HG02973 (cell line): ENCODE measurements at regions not wholly inside any gene's neighbourhood (a gene's known extent, or its start where the extent isn't known, plus 50 kb on each side); places are given as distances from the start of the nearest gene placed in this dataset.
A peak's percentile ranks its signal among the peaks of the same experiment; 100 is the strongest.
"Not testable (repeated sequence)": the region's sequence is repeated elsewhere in the genome, so short reads cannot be mapped to it uniquely, and the experiment has no call there.

Source experiments
- ATAC-seq: cut with Tn5 transposase; IDR thresholded peaks from one replicate; pipeline ENCODE4 v1.9.1; 2021; ENCODE audit warnings: moderate library complexity; ENCODE audit not compliant: unreplicated experiment

DNA sequence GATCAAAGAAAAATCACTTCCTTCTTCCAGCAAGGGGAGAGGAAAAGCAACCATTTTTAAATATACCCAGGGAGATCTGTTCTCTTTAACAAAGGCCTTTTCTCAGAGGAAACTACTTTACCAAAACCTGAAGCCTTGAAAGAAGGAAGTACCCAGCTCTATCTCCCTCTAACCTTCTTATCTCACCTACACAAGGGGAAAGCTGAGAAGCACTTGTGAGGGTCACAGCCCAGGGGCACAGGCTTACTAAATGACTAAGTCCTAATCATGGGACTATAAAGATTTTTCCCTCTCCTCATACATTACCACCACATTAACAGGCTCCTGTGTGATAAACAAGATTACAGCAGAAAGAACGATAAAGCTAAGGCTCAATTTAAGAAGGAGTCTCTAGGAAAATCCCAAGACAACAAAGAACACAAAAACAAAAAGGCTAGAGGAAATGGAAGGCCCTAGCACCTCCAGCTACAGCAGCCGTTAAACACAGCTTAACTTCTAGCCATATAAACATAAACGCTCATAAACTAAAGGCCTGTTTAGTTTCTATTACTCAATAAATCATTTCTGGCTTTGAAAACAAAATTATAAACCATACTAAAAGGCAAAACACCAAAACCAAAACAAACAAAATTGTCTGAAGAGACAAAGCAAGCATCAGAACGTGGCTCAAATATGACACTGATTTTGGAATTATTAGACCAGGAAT lies 284.9 kb upstream of the ECI2 start:
- ATAC-seq, result no peak

DNA sequence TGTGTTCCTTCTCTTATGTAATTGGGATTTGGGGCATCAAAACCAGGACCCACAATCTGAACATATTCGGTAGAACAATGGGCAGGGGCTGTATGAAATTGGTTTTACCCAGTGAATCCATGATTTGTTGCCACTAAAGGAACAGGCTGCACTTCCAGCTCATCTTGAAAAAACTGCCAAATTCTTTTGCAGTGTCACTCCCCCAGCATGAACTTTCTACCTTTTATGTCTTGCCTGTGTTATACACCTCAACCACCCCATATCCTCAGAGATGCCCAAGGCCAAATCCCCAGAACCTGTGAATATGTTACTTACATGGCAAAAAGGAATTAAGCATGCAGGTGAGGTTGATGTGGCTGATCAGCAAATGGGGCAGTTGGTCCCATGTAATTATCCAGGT lies 280.2 kb upstream of the ECI2 start:
- no peak for ATAC-seq

DNA sequence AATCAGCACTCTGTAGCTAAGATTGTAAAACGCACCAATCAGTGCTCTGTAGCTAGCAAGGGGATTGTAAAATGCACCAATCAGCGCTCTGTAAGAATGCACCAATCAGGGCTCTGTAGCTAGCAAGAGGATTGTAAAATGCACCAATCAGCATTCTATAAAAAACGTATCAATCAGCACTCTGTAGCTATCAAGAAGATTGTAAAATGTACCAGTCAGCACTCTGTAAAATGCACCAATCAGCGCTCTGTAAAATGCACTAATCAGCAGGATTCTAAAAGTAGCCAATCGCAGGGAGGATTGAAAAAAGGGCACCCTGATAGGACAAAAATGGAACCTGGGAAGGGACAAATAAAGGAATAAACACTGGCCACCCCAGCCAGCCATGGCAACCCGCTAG lies 278.7 kb upstream of the ECI2 start:
- not testable (repeated sequence) for ATAC-seq

DNA sequence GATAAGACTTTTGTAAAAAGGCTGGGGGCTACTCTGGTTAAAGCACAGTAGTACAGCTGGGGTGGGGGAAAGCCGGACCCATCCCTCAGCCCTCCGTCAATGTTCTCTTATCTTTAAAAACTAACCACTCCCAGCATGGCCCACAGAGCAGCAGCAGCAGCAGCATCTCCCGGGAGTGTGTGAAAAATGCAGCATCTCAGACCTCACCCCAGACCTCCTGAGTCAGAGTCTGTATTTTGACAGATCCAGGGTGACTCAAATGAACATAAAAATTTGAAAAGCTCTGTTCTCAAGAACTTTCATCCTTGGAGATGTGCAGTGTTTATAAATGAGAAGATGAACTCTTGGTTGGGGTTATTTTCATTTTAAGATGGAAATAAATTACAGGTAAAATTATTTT lies 277.7 kb upstream of the ECI2 start:
- ATAC-seq, result no peak

DNA sequence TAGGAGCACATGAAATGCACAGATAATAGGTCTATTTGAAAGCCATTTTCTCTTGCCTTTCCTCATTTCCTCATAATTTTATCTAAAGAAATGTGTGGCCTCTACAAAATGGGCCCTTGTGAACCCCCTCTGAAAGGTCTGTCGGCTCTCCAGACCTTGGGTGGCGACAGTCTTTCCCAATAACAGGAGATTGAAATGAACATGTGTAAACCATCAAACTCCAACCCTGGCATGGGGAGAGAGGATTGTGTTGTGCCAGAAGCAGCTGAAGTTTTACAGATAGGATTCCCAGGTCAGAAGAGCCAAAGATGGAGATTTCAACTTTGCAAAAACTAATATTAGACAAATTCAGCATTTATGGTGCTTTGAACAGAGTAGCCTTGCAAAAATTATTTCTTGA lies 277.1 kb upstream of the ECI2 start:
- no peak for ATAC-seq

DNA sequence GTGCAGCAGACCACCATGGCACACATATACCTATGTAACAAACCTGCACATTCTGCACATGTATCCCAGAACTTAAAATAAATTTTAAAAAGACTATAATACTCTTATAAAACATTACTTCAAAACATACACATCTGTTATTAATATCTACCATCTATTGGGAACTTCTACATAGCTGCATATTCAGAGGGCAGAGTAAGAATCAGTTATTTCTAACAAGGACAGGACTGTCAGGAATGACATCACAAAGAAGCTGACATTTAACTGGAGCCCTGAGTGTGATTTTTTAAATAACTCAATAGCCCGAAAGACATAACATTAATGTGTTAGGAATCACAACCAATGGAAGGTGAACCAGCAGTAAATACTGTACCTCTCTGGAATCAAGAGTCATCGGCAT lies 276.7 kb upstream of the ECI2 start:
- ATAC-seq, result no peak

DNA sequence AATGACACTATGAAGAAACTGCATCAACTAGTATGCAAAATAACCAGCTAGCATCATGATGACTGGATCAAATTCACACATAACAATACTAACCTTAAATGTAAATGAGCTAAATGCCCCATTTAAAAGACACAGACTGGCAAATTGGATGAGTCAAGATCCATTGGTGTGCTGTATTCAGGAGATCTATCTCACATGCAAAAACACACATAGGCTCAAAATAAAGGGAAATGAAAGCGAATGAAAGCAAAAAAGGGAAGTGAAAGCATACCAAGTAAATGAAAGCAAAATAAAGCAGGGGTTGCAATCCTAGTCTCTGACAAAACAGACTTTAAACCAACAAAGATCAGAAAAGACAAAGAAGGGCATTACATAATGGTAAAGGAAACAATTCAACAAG lies 272.3 kb upstream of the ECI2 start:
- ATAC-seq, result peak; percentile 99

DNA sequence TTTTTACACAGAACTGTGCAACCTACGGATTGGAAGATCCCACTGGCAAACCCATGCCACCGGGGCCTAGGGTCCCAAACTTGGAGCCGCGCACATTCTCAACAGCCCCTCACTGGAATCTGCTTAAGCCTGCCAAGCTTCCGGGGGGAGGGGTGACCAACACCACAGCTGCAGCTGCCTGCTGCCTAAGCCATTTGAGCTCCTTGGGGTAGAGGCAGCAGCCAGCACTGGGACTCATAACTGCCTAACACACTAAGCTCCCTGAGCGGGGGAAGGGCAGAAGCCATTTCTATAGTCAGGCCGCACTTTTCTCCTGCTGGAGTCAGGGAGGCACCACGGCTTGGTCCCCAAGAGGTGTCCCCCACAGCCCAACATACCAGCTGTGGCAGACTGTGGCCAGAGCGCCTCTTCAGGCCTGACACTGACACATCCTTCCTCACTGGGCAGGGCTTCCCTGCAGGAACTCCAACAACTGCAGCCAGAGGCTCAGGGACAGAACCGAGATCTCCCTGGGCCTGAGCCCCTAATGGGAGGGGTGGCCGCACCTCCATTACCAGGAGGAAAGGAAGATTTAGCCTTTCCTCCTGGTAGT lies 270.3 kb upstream of the ECI2 start:
- ATAC-seq, result no peak

DNA sequence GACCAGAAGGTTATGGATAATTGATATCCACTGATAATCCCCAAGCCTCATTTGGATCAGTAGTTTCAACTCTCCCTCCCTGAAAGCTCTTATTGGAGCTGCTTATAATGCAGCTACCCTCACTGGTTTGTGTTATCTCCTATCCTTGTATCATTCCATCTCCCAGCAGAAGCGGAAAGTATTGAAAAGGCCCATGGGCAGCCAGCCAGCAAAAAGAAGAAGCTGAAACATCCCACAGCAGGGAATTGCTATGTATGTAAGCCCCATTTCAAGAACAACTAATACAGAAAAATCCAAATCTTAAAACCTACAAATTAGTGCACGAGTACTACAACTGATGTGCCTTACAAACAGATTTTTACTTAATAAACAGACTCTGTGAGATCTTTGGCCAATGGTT lies 269.0 kb upstream of the ECI2 start:
- no peak for ATAC-seq

DNA sequence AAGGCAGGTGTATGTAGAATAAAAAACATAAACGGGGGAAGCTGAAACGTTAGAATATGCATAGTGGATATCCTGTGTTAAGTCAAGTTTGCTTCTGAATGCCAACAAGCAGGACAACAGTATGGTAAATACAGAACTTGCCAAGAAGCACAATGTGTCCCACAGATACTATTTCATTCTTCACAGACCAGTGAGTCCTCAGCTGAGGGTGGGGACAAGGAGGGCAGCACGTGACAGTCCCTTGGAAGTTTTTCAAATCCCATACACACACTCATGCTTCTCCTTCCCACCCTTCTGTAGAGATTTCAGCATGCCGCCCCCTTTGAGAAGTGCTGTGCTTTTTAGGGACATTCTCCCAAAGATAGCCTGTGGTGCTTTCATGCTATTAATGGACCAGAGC lies 268.5 kb upstream of the ECI2 start:
- ATAC-seq, result no peak

DNA sequence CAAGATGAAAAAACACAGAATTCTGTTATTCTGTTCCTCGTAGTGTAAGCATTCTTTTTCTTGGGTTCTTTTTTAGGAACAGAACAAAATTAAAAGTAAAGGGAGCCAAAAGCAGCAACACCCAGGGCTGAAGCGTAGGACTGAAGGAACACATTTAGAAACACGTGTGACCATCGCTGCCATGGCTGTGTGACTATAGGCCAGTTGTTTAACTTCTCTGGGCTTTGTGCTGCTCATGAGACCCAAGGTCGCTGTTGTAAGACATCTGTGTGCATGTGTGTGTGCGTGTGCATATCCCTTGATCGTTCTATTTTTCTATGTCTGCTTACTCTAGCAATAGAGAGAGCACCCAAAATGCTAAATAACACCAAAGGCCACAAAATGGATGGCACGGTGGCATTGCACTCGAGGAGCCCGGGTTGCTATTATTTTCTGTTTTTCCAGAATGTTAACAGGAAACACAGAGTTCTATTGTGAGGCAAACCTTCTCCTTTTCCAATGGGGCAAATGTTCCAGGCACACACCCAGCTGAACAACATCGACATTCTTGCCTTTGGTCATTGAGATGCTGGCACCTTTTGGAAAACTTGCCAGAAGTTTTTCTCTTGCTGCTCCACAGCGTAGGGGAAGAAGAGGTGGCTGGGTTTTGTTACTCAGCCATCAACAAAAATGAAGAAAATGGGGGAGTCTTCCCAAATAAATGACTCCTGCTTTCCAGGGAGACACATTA lies 267.8 kb upstream of the ECI2 start:
- ATAC-seq, result no peak

DNA sequence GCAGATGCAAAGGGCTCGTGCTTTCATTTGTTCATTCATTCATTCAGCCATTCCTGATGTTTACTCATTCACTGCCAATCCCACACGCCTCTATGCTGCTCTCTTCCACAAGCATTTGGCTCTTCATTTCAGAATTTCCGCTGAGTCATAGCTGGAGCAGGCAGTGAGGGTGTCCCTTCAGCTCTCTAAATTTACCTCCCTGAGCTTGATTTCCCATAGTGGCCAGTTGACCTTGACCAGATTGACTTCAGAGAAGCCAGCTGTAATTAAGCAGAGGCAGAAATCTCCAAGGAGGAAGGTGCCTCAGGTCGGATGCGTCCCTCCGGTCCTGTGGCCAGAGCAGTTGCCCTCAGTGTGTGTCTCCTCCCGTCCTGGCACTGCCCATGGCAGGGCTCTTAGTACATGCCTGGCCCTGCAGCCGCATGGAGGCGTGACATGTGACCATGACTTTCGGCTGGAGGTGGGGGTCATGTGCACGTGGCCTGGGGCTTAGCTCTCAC lies 267.2 kb upstream of the ECI2 start:
- ATAC-seq, result no peak

DNA sequence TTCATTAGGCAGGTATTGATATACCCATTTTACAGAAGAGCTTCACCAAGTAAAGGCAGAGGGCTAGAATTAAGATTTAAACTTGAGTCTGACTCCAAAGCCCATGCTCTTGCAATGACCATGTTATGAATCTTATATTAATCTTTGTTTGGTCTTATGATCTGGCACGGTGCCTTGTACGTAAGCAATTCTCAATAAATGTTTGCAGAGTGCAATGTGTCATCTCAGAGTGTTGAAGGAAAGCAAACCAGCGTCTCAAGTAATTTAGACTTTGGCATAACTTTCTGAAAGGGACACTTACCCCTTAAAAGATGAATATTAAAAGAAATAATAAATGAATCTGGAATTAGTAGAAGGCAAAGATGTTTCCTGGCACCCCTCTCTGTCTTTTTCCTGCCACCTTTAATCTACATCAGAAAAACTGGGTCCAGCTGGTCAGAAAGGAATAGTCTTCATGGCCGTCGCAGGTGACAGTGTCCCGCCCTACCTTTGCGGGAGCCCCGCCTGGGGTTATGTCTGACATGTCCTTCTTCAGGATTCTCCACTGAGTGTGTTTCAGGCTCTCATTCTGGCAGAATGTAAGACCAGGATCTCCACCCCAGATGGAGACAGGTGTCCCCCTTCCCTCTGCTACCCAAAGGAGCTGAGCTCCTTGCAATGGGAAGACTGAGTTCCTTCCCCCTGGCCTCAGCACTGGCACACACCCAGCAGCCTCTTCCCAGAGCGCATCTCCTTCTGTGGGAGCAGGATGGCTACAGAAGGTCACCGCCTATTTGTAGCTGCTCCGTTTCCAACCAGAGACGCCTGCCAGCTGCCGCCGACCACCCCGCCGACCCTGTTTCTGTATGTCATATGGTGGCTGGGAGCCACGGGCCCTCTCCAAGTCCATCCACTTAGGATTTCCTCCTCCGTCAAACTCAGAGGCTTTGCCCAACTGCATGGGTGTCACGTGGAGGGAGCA lies 266.3 kb upstream of the ECI2 start:
- ATAC-seq, result no peak

DNA sequence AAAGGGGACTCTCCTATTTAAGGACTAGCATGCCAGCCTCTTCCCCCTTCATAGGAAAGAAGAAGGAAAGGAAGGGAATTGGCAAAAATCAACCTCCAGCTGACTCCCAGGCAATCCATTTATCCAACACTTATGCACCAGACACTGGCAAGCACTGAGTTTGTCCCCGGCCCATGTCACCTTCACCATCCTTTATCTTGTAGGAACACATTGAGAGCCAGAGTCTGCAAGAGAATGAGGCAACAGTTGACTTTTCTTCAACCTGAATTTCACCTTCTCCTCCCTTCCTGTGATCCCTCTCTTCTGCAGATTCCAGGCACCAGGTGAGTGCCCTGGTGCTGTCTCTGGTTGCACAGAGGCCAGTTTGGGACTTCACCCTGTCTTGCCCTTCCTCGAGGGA lies 264.3 kb upstream of the ECI2 start:
- ATAC-seq, result no peak

DNA sequence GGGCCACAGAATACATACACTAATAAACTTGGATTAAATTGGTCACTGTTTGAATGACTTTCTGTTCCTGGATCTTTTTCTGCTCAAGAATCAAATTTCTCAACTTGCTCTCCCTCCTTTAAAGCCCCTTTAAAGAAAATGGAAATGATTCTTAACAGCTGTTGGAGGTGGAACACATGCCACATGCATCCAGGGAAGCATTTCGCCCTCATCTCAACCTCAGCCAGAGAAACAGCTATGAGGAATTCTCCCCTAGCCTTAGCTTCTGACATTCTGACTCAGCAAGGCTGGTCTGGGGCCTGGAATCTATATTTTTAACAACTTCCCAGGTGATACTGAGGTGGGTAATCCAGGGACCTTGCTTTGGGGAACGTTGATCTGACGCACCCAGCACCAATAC lies 263.4 kb upstream of the ECI2 start:
- ATAC-seq, result no peak

DNA sequence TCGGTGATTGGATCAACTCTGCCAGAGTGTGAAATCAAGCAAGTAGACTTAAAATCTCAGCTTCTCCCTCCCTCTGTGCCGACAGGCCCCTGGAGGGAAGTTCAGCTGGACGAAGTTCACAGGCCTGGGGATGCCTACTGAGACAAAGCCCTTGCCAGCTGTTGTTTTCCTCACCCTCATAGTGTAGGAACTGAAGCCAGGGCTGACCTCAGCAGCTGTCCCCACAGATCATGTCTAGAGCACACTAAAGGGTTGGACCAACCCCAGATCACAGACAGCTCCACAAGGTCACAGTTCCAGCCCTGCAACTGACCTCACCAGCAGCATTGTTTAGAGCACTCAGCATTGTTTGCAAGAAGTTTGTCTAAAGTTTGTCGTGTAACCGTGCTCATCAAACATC lies 261.9 kb upstream of the ECI2 start:
- no peak for ATAC-seq

DNA sequence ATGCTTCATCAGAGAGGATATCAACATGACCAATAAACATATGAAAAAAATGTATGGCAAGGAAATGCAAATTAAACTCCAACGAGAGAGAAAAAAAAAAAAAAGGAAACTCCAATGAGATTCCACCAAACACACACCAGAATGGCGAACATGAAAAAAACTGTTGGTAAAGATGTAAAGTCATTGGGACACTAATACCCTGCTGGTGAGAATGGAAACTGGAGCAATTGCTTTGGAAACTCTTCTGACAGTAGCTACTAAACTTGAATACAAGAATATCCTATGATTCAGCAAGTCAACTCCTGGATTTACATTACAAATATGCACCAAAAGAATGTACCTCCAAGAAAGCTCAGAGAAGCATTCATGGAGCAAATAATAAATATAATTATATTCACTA lies 260.7 kb upstream of the ECI2 start:
- no peak for ATAC-seq

DNA sequence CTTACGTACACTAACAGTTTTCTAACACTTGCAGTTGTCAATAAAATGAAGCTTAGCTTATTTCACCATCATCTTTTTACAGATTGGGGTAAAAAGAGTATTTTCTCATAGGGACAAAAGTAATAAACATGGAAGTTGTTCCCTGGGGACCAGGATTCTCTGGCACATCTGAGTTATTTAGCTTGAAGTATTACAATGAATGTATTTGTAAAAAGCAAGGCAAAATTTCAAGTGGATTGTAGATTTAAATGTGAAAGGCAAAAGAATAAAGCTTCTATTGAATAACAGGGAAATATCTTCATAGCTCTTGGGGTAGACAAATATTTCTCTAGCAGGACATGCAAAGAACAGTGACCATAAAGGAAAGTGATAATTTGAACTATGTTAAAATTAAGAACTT lies 260.0 kb upstream of the ECI2 start:
- no peak for ATAC-seq

DNA sequence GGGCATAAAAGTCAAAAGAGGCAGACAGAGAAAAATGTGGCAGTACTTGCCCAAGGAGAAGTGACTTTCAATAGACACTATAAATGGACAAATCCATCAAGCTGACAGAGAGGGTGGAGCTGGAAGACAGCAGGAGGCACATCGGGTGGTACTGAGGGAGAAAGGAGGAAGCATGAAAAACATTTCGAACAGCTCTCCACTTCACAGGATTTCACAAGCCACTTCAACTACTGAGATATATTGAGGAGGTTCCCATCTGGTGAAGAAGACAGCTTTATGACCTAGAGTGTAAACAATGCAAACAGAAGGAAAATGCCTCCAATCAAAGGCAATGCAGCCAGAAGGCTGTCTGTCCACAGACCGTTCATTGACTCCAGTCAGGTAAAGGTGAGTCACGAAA lies 259.4 kb upstream of the ECI2 start:
- no peak for ATAC-seq

DNA sequence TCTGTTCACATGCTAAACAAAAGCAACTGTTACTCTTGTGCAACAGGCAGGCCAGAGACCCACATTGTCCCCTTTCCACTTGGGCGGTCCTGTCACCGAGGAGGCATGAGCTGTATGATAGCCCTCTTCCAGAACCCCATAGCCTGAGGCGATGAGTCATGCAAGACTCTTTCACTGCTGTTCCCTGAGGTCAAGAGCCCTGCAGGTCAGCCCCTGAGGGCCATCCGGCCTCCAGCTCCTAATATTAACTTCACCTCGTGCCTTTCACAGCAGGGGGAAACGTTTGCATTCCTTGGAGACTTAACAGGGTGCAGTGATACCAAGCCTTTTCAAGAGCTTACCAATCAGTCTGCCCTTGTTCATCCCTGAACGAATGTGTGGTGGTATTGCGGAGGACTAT lies 253.3 kb upstream of the ECI2 start:
- no peak for ATAC-seq

DNA sequence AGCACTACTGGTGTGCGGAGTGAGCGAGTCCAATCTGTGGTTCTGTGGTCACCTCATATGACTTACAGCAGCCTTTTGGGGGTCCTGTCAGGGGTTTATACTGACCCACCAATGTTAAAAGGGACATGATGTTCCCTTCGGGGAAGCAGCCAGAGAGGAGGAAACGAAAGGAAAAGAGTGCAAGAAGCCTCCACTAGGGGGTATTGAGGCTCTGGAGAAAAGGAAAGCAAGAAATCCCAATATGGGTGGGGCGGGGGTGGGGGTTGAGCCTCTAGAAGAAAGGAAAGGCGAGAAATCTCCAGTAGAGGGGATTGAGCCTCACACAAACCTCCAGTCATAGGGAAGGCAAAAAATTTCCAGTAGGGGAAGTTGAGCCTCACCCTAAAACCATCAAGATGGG lies 249.3 kb upstream of the ECI2 start:
- no peak for ATAC-seq
